Eye (tissue), 1 donor: ENCODE measurements at regions not wholly inside any gene's neighbourhood (a gene's known extent, or its start where the extent isn't known, plus 50 kb on each side); places are given as distances from the start of the nearest gene placed in this dataset.
"Not testable (repeated sequence)": the region's sequence is repeated elsewhere in the genome, so short reads cannot be mapped to it uniquely, and the experiment has no call there.

Source experiments
- DNase-seq: peaks from one replicate; pipeline ENCODE4 v3.0.0-alpha.2; 2015

DNA sequence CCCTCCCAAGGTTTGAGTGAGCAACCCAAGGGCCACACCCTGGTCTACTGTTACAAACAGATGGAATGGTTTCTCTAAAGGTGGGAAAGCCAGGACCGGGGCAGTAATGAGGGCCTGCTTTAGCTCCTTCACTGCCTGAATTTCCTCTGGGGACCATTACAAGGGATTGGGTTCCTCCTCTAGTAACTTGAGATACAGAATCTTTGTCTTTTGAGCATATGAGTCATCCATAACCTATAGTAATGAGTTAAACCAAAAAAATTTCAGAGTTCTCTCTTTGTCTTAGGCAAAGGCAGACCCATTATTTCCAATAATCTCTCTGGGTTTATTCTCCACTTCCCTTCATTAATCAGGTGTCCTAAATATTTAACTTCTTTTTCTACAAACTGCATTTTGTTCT lies 618.8 kb downstream of the HINT1 start:
- DNase-seq: no peak

DNA sequence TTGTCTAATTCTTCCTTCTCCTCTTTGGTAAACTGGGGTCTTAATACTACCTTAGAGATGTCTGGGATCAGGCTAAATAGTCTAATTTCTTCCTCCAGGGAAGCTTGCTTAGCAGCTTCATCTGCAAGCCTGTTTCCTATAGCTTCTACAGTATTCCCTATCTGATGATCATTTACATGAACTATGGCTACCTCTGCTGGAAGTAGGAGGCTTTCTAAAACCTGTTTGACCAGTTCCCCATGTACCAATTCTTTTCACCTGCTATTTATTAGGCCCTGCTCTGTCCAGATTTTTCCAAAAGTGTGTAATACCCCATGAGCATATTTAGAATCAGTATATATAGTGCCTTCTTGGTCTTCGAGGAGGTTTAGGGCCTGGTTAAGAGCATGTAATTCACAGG lies 619.8 kb downstream of the HINT1 start:
- DNase-seq: no peak

DNA sequence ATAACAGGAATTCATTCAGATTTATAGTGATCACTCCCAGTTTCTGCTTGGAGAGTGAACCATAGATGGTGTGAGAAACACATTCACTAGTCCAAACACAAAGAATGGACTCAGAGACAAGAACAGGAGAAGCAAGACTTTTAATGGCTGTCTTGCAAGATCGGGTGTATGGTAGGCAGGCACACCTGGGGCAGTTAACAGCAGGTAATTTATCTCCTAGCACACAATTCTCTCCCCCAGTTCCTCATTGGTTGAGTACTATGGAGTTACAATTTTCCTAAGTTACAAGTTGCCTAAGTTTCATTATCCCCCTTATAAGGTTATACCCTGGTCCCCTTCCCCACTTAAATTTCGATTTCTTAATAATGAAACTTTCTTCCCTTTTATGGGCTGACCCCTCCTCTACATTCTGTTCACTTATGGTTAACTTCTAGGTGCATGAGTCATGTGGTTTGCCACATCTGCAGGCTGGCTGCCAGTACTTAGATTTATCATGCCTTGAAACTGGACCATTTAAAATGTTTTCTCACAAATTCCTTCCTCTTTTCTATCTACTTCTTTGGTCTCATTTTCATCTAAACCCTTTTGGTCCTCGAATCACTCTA lies 623.3 kb downstream of the HINT1 start:
- no peak for DNase-seq

DNA sequence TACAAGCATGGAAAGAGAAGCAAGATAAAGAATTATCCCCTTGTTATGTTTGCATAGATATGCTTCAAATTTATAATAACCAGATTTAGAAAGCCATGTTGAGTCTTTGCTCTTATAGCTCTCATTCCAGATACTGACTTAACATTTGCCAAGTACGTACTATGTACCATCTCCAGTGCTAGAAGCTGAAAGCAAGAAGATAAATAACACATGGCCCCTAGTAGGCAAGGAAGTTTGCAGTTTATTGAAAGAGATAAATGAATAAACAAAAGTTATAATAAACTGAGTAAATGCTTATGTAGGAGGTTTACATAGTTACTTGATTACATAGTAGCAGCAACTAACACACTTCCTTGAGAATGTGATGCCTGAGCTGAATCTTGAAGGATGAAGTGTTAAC lies 628.4 kb downstream of the HINT1 start:
- no peak for DNase-seq

DNA sequence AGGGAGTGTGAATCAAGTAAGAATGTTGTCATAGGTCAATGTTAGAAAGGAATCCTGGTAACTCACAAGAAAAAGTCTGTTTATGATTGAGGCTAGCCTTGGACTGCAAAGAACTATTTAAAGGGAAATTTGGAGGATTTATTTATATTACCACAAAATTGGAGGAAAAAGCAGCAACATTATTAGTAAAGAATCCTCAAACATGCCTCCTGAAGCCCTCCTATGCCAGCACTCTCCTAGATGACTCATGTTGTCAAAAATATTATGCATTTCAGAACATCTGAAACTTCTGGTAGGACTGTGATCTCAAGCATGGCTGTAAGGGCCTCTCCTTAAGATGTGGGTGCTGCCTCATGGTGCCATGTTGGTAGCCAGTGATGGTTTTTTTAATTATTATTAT lies 628.5 kb downstream of the CHSY3 start:
- no peak for DNase-seq

DNA sequence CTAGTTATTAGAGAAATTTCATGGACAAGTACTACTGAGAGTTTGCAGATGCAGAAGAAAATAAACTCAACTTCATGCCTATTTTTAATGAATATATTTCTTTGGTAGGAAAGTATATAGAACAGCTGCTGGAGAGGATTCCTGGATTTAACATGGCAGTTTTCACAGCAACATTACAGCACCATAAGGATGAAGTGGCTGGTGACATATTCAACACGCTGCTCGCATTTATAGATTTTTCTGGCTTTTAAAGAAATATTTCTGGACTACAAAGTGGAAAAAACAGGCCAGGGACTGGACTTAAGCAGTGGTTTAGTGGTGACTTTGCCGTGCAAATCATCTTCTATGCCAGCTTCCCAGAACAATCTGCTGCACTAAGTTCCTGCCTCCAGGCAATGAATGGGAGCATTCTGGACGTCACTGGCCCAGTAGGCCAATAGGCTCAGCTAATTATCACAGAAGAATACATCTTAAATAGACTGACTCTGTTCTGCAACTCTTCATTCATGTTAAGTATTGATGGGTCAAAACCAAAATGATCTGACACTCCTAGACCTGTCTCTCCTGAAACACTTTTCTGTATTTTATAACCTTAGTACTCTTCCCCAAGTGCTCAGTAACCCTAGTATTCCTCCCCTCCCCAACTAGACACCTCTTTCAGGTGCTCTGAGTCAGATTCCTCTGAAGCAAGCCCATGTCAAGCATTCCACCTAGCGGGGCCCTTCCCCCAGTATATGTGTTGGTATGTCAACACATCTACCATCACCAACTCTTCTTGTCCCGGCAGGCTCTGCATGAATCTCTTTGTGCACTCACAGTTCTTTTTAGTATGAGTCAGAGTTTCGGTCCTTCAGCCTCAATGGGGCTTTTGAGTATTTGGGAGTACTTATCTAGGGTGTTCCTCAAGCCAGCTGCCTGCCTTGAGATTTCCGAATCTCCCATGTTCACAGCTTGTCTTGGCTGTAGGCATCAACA lies 625.5 kb downstream of the CHSY3 start:
- no peak for DNase-seq

DNA sequence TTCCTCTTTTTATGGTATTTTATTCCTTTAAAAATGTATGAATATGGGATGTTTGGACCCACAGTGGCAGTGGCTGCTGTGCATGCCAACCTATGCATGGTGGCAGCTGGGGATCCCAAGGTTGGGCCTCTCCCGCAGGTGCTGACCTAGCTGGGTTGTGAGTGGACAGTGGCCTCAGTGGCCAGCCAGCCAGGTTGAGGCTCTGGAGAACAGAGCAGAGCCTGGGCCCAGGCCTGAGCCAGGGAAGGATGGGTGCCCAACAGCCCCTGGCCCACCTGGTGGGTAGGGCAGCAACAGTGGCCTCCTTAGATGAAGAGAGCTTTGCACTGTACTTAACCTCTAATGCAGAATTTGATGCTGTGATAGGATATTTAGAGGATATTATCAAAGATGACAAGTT lies 624.8 kb downstream of the CHSY3 start:
- DNase-seq: no peak

DNA sequence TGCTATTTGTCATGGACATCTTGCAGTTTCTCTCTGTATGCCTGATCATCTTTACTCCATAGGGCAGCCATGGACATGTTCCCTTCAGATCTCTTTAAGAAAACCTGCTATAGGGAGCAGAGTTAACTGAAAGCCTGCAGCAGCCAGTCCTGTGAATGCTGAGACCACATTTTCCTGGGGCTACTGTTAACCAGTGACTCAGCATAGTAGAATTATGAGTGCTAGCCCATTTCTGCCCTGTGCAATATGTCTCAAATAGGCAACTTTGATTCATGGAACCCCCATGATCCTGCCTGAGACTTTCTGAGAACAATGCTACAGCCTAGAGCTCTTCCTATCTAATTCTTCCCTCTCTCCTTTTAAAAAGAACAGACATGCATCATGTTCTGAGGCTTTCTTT lies 624.2 kb downstream of the CHSY3 start:
- no peak for DNase-seq

DNA sequence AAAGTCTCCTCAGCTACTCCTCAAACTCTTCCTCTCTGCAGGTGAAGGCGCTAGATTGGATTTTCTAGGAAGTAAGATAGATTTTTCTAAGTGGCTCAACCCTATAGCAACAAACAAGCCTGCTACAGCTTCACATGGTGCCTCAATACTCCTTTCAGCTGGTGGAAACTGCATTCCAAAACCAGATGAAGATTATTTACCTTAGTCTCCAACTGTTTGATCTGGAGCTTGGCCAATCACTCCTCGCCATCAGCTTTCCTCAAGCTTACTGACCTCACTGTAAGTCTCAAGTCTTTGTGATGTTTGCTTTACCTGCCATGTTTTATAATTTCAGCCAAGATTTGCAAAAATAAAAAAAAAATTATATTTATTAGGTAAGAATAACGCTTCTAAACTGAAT lies 622.4 kb downstream of the CHSY3 start:
- peak; percentile 8 for DNase-seq

DNA sequence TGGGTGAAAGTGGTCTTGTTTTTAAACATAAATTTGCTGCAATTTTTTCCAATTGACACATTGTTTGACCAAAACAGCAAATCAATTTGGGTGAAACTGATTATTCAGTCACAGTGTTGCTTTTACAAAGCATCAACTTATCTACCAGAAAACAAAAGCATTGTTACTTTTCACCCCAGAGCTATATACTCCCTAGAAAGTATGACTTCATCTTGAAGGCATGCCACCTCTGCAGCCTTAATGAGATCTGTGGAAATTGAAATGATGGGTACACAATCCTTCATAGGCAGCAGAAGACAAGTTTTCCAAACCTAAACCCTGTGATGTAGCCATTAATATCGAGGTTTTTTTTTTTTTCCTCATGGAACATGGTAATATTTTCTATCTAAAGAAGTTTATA lies 615.9 kb downstream of the CHSY3 start:
- DNase-seq: no peak

DNA sequence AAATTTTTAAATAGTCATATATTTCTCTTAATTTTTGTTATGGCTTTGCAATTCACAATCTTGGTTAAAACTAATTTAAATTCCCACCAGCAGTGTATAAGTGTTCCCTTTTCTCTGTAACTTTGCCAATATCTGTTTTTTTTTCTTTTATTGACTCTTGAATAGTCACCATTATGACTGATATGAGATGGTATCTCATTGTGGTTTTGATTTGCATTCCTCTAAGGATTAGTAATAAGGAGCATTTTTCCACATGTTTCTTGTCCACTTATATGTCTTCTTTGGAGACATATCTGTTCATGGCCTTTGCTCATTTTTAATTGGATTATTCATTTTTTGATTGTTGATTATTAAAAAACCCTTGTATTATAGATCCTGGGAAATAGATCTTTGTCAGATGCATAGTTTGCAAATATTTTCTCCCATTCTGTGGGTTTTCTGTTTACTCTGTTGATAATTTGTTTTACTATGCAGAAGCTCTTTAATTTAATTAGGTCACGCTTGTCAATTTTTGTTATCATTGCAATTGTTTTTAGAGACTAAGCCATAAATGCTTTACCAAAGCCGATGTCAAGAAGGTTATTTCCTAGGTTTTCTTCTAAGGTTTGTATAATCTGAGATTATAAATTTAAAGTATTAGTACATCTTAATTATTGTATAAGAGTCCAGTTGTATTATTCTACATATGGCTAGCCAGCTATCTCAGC lies 610.9 kb downstream of the CHSY3 start:
- no peak for DNase-seq

DNA sequence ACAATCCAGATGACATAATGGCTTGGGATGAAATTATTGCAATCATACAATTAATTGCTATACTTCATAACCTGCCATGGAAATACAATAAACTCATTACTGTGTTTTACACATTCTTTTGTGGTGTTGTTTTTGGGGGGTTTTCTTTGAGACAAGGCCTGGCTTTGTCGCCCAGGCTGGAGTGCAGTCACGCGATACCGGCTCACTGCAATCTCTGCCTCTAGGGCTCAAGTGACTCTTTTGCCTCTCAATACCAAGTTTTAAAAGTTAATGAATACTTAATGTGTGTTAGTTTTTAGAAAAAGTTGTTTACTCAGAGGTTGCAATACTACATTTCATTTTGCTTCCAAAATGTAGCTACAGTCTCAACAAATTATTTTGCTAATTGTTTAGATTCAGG lies 598.4 kb downstream of the CHSY3 start:
- no peak for DNase-seq

DNA sequence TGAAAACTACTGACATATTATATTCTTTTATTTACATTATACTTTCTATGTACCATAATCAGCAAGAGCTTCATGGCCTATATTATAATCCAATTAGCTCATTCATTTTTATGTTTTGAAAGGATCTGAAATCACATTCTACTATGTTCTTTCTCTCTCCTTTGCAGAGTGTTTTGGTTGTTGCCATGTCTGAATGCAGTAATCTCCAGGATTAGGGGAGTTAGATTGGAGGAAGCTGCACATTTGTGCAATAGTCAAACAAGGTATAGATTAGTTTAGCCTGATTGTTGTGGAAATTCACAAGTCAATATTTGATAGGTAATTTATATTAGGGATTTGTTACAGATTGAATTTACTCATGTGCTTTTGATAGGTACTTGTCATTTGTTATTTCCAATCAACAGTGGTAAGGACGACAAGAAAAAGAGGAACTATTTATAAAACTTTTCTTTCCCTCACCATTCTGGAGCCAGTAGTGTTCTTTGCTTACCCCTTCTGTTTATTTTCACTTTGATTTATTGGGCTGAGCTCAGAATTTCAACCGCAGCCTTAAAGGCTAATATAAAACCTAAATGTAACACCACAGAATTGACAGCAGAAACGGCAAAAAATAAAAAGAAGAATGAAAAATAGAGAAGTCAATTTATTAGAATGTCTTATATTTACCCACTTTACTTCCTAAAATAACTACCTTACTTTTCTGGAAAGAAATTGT lies 597.0 kb downstream of the CHSY3 start:
- DNase-seq: no peak

DNA sequence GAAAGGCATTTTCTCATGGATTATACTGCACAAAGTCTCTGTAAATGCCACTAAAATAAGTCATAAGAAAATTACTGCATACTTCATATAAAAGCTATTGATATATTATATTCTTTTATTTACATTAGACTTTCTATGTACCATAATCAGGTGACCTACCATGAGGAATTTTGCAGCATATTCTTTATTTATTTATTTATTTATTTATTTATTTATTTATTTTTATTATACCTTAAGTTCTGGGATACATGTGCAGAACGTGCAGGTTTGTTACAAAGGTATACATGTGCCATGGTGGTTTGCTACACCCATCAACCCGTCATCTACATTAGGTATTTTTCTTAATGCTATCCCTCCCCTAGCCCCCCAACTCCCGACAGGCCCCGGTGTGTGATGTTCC lies 596.2 kb downstream of the CHSY3 start:
- DNase-seq: not testable (repeated sequence)

DNA sequence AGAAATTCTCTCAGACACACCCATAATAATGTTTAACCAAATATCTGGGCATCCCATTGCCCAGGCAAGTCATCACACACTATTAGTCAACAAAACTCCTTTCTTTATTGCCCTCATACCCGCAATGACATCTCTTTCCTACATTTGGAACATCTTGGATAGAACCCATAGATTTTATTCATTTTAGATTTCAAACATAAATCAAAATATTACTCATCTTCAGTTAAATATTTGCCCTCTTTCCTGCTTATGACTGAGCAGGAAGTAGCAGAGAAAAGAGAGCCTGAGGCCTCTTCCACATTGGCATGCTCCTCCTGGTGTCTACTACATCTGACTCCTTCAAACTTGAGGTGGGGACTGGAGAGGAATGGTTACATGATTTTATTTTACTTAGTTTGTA lies 592.0 kb downstream of the CHSY3 start:
- DNase-seq: no peak

DNA sequence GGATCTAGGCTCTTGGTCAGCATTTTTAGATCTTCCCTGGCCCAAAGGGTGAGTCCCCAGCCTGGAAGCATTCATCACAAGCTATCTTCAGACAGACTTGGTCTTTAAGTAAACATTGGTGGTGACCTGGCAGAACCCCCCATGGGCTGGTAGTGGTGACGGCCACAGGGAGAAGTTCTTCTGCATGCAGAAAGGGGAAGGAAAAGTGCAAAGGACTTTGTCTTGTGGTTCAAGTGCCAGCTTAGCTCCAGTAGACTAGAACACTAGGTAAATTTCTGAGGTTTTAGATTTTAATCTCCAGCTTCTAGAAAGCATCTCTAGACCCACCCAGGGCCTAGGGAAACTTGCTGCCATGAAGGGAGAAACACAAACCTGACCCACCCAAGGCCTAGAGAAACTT lies 584.0 kb downstream of the CHSY3 start:
- DNase-seq: no peak

DNA sequence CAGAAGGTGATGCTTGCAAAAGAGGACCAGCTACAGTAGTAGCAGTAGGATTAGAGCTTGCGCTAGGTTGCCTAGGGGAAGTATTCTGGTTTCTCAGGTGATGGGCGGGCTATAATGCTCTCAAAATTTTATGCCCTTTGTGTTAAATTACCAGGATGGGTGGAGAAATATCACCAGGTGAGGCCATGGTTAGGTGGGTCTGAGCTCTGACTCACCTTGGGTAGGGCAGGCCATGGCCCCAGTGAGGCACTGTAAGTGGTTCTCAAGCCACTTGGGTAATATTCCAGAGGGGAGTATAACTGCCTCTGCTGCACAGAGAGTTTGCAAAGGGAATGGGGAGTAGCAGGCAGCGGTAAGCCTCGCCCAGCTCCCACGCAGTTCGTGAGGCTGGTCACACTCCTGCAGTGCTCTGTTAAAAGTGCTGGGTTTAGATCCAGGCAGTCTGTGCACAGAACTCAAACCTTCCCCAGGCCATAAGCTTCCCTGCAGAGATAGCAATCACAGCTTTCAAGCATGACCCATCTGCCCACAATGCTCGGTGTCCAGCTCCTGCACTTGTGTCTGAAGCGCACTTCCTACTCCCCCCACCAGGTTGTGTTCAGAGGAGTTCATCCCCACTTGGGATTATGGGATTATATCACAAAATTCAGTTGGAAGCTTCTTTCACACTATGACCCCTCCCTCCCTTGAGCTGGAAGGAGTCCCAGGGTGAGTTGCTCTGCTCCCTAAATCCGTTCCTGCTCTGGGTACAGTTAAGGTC lies 575.0 kb downstream of the CHSY3 start:
- no peak for DNase-seq

DNA sequence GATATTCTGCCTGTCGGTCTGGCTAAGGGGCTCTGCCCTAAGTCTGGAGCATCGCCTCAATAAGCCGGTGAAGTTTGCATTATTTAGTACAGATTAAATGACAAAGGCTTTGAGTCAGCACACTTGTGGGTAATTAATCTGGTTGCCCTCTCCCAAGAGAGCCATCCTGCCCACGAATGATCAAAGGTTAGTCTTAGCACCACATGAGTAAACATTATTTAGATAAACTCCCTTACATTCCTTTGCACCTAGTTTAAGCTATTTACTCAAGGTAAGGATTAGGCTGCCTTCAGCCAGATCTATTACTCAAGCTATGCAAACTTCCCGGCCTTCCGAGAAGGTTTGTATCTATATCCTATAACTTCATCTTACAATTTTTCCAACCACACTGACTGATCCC lies 572.1 kb downstream of the CHSY3 start:
- no peak for DNase-seq

DNA sequence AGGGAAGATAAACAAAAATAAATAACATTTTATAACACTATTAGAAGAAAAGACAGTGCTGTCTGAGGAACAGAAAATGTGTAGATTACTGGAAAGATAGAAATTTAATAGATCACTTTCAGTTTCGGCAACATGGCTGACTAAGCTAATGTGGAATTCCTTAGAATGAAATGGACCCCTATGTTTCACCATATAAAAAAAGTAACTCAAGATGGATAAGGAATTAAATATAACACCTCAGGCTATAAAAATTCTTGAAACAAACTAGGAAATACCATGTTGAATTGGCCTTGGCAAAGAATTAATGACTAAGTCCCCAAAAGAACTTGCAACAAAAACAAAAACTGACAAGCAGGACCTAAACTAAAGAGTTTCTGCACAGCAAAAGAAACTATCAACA lies 558.3 kb downstream of the CHSY3 start:
- DNase-seq: no peak

DNA sequence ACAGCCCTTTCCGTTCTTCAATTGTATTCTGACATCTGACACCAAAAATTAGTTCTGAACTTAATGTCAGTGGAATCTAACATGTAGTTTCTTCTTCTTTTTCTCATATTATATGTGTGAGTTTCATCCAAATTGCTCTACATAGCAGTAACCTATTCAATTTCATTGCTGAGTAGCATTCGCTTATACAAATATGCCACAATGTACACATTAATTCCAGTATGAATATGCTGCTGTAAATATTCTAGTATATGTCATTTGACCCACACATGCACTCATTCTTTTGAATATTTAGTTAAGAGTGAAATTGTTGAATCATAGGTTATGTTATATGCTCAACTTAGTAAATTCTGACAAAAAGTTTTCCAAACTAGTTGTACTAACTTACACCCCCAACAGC lies 550.9 kb downstream of the CHSY3 start:
- no peak for DNase-seq

DNA sequence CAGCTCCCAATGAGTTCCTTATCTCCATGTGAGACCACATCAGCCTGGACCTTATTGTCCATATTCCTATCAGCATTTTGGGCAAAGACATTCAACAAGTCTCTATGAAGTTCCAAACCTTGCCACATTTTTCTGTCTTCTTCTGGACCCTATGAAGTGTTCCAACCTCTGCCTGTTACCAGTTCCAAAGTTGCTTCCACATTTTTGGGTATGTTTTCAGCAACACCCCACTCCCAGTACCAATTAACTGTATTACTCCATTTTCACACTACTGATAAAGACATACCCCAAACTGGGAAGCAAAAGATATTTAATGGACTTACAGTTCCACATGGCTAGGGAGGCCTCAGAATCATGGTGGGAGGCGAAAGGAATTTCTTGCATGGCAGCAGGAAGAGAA lies 548.5 kb downstream of the CHSY3 start:
- no peak for DNase-seq

DNA sequence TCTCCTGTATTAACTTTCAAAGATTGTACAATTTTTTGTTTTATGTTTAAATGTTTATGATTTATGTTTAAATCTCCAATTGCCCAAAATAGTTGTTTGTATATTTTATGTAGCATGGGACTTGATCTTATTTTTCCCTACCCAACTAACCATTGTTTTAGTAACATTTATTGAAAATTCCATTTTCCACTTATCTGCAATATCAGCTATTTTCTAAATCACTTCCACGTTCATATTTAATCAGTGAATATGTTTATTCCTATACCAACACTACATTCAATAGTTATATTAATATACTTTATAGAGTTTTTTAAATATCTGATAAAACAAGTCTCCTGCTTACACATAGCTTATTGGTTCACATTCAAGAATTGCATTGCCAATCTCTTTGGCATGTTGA lies 532.2 kb downstream of the CHSY3 start:
- DNase-seq: no peak
